Activated CD4-positive, alpha-beta memory T cell treated with anti-CD3 and anti-CD28 coated beads, Interleukin-2, amount 10 ng/mL, durations not matched to agents 7 days and 5 days (primary cell): ENCODE measurements at regions not wholly inside any gene's neighbourhood (a gene's known extent, or its start where the extent isn't known, plus 50 kb on each side); places are given as distances from the start of the nearest gene placed in this dataset.

Experiments
- CTCF ChIA-PET: fragments of 350-600 bp; sonication (Branson Sonifier 250); formaldehyde crosslinking; loops from one replicate; lab custom pipeline; 2021; ENCODE audit warnings: antibody characterized with exemption, inconsistent platforms; lab: Charles Lee
- POLR2A ChIA-PET: fragments of 350-600 bp; sonication (Branson Sonifier 250); formaldehyde crosslinking; loops from one replicate; lab custom pipeline; 2021; ENCODE audit warnings: antibody characterized with exemption; lab: Charles Lee
- DNase-seq: peaks from one replicate; pipeline ENCODE4 v3.0.0-alpha.2; 2020
- H3K27ac Mint-ChIP-seq: one replicate; pipeline ENCODE4 v1.8.0; 2021; ENCODE audit warnings: mild to moderate bottlenecking, mixed read lengths
- H3K27me3 Mint-ChIP-seq: one replicate; pipeline ENCODE4 v1.8.0; 2021; ENCODE audit warnings: mixed read lengths
- H3K36me3 Mint-ChIP-seq: one replicate; pipeline ENCODE4 v1.8.0; 2021; ENCODE audit warnings: low read depth, mixed read lengths
- H3K4me1 Mint-ChIP-seq: one replicate; pipeline ENCODE4 v1.8.0; 2021; ENCODE audit warnings: mixed read lengths
- H3K4me3 Mint-ChIP-seq: one replicate; pipeline ENCODE4 v1.8.0; 2021; ENCODE audit warnings: mild to moderate bottlenecking, mixed read lengths
- H3K9me3 Mint-ChIP-seq: one replicate; pipeline ENCODE4 v1.8.0; 2021; ENCODE audit warnings: mixed read lengths

DNA sequence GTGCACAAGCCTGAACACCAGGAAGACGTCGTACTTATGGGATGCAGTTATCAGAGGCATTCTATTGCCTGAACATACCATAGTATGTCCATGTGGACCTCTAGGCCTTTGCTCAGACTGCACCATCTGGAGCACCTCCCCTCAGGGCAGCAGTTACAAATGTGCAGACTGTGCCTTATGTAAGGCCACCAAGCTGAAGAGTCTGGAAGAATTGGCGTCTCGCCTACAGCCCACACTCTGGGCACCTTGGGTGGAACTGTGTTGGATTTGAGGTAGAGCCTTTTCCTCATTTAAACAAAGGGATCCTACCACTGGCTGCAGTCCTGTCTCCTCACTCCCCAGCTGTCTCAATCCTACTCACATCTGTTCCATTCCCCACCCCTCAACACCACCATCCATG, 204.3 kb upstream of the FRMD6 start:
- Mint-ChIP-seq H3K4me1 (no peaks in the 10 kb centered on the region), H3K36me3 (no peaks in the 10 kb centered on the region), H3K9me3 (no peaks in the 10 kb centered on the region), H3K27me3 (no peaks in the 10 kb centered on the region), H3K4me3 (no peak overlapping the region), H3K27ac (no peak overlapping the region)
- DNase-seq: no peak
- CTCF ChIA-PET: no interaction called here
- POLR2A ChIA-PET: no interaction called here

DNA sequence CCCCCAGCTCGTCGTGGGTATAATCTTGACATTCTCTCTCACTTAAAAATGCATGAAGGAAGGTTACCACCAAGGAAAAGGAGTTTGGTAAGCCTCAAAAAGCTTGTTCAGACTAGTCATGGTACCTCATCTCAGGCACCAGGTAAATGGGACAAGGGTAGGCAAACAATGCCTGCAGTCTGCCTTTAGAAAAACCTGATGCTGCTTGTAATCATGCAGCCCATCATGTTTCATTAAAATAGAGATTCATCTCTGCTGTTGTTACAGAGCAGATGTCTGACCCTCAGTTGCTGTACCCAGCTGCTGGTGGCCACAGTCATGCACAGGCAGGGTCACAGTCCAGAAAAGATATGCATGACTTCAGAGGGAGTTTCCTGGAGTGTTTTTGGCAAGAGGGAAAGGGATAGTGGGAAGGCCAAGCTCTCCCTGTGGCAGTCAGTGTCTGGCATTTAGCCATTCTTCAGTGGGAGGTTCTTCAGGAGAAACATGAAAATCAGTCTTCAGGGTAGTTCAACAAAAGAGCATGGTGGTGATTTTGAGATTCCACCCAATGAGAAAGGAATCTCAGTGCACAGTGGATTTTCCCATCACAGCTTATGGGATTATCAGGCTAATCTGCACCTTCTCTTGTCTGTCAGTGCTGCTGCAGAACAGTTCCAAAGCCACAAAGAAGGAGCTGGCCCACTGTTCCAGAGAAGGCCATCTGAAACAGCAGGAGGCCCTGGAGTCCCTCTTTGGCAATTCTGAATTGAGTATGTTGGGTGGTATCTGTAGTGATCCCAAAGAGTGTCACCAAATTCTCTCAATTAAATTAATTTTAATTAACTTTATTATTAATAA, 202.7 kb upstream of the FRMD6 start:
- ChIA-PET CTCF (no interaction called here), POLR2A (no interaction called here)
- Mint-ChIP-seq H3K27ac (no peak overlapping the region), H3K27me3 (no peaks in the 10 kb centered on the region), H3K4me1 (no peaks in the 10 kb centered on the region), H3K4me3 (no peak overlapping the region), H3K9me3 (no peaks in the 10 kb centered on the region), H3K36me3 (no peaks in the 10 kb centered on the region)
- DNase-seq: no peak

DNA sequence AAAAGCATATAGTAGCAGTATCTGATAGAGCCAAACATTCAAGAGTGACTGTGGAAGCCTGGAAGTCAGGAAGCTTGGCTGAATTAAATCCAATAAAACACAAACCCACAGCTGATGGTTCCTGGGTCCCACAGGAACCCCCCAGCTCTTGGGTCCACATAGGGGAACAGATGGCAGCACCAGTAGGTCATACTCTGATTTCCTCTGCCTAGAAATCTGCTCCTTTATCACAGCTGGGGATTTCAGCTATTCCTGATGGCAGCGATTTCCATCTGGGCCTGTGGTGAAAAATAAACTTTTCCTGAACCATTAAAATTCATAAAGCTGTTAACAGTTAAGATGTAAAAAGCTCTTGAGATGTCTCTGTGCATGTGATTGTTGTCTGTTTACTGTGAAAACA, 202.0 kb upstream of the FRMD6 start:
- ChIA-PET CTCF (no interaction called here), POLR2A (no interaction called here)
- no peaks in the 10 kb centered on the region for H3K27me3 Mint-ChIP-seq
- H3K4me3 Mint-ChIP-seq: no peak overlapping the region
- no peaks in the 10 kb centered on the region for H3K9me3 Mint-ChIP-seq
- no peak overlapping the region for H3K27ac Mint-ChIP-seq
- H3K4me1 Mint-ChIP-seq: no peaks in the 10 kb centered on the region
- H3K36me3 Mint-ChIP-seq: no peaks in the 10 kb centered on the region
- no peak for DNase-seq

DNA sequence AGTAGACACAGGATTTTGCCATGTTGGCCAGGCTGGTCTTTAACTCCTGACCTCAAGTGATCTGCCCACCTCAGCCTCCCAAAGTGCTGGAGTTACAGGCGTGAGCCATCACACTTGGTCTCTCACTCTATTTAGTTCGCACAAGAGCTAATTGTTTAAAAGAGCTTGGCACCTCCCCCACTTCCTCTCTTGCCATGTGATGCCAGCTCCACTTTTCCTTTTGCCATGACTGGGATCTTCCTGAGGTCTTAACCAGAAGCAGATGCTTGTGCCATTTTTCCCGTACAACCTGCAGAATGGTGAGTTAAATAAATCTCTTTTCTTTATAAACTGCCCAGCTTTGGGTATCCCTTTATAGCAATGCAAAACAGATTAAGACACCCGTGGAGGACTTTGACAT, 200.1 kb upstream of the FRMD6 start:
- H3K9me3 Mint-ChIP-seq: no peaks in the 10 kb centered on the region
- no peak for DNase-seq
- no peaks in the 10 kb centered on the region for H3K4me1 Mint-ChIP-seq
- H3K27me3 Mint-ChIP-seq: peaks cover under 1% of the 10 kb centered on the region
- H3K27ac Mint-ChIP-seq: no peak overlapping the region
- ChIA-PET POLR2A (no interaction called here), CTCF (no interaction called here)
- H3K4me3 Mint-ChIP-seq: no peak overlapping the region
- no peaks in the 10 kb centered on the region for H3K36me3 Mint-ChIP-seq

DNA sequence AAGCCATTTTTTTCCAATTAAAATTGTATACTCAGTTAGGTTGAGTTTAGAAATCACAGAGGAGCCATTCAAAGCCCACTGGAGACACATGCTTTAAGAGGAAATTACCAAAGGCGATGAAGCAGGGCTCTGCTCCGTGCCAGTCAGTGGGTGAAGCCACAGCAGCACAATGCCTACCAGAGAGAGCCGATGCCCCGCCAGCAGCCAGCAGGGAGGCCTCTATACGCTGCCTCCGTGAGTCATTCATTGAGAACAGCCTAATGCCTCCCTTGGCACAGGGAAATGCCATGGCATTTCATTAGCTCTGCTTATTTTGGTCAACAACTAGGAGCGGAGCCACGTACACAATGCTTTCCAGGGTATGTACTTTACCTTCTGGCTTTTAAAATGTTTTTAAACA, 197.8 kb upstream of the FRMD6 start:
- Mint-ChIP-seq H3K9me3 (no peaks in the 10 kb centered on the region), H3K27me3 (peaks cover 4% of the 10 kb centered on the region), H3K4me1 (no peaks in the 10 kb centered on the region), H3K27ac (no peak overlapping the region), H3K4me3 (no peak overlapping the region), H3K36me3 (no peaks in the 10 kb centered on the region)
- CTCF ChIA-PET: no interaction called here
- POLR2A ChIA-PET: no interaction called here
- DNase-seq: no peak

DNA sequence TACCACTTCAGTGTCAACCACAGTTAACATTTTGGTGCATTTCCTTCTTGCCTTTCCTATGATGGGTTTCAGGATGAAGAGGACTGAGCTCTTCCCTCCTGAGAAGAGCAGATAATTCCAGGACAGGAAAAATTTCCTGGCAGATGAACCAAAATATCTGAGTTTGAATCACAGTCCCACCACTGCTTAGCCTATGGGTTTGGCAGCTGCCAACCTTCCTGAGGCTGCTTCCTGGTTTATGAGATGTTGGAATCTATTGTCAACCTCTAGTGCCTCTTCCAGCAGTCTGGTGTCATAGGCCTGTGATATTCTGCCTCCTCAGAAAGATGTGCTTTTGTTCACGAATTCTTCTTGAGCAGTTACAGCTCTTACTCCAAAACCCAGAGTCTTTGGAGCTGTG, 197.4 kb upstream of the FRMD6 start:
- Mint-ChIP-seq H3K9me3 (no peaks in the 10 kb centered on the region), H3K4me1 (no peaks in the 10 kb centered on the region), H3K4me3 (no peak overlapping the region), H3K27me3 (peaks cover 4% of the 10 kb centered on the region), H3K27ac (no peak overlapping the region), H3K36me3 (no peaks in the 10 kb centered on the region)
- DNase-seq: no peak
- CTCF ChIA-PET: no interaction called here
- POLR2A ChIA-PET: no interaction called here

DNA sequence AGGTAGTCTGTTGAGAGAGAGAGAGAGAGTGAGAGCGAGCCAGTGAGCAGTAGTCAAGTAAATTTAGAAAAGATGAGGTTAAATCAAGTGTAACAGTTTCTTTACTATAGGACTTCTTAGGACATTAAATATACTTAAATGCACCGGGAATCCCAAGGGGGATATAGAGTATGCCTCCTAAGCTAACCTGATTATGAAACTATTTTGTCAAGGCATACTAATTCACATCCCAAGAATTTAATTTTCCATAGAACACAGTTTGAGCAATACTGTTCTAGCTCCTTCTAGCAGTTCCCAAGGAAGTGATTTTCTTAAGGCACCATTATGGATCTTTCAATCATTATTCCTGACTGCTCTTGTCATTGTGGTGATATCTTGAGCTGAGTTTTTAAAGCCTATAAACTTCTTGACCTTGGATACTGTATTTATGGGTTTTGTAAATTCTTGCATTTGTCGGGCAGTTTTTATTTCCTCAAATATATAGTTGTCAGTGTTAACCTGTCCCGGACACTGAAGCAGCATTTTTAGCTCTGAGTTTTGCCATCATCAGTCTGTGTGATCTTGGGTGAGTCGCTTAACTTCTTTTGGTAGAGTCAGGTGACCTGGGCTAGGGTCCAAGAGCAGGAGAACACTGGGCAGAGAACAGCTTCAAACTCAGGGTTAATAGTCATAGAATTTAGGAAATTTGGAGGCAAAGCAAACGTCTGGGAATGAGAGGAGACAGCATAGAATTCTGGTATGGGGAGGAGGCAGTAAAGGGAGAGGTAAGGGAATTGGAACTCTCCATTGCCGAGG, 196.5 kb upstream of the FRMD6 start:
- Mint-ChIP-seq H3K4me3 (no peak overlapping the region), H3K27ac (no peak overlapping the region), H3K27me3 (peaks cover 4% of the 10 kb centered on the region), H3K9me3 (no peaks in the 10 kb centered on the region), H3K36me3 (no peaks in the 10 kb centered on the region), H3K4me1 (no peaks in the 10 kb centered on the region)
- DNase-seq: no peak
- CTCF ChIA-PET: no interaction called here
- POLR2A ChIA-PET: no interaction called here

DNA sequence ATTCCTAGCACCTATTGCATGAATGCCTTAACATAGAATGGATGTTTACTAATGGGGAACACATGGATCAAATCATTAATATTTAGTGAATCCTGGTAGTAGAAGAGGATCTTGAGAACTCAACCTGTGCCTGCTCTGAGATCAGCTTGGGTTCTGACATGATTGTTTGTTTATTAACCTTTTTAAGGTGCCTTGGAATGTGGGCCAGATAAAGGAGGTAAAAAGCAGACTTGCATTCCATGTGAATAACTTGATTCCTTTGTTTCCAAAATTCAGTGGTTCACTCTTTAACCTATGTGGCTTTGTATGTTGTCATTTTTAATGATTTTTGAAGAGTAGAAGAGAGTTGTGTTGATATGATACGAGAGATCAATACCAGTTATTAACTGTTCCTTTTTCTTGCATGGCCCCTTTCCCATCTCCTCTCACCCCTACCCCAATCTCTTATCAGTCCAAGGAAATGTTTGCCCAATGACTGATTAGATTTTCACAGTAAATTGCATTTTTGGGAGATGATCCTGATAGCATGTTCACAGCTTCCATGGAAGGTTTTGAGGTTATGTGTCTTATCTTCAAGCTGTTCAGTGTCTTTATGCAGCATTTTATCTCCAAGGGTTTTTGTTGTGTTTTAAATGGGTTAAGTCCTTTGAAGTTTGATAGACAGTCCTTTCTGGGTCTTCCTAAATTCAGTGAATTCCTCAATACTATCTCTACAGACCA, 193.7 kb upstream of the FRMD6 start:
- no peaks in the 10 kb centered on the region for H3K4me1 Mint-ChIP-seq
- CTCF ChIA-PET: no interaction called here
- POLR2A ChIA-PET: no interaction called here
- no peak overlapping the region for H3K27ac Mint-ChIP-seq
- peaks cover 4% of the 10 kb centered on the region for H3K27me3 Mint-ChIP-seq
- DNase-seq: no peak
- no peaks in the 10 kb centered on the region for H3K36me3 Mint-ChIP-seq
- H3K9me3 Mint-ChIP-seq: no peaks in the 10 kb centered on the region
- H3K4me3 Mint-ChIP-seq: no peak overlapping the region

DNA sequence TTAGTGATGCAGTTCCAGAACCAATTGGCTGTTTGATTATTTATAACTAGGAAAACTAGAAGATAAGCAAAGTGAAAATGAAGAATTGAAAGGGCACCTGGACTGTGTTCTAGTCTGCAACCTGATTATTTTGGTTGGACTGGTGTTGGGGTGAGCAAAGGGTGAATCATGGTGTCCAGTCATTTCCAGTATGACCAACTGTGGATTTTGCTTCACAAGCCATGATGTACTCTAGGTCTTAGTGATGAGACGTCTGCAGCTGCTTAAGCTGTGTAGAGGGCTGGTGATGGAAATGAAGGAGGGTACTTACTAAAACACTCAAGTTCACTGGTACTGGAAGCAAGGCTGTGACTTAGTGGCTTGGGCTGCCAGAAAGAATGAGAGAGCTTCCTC, 193.2 kb upstream of the FRMD6 start:
- H3K4me1 Mint-ChIP-seq: no peaks in the 10 kb centered on the region
- CTCF ChIA-PET: no interaction called here
- no peak overlapping the region for H3K27ac Mint-ChIP-seq
- no peaks in the 10 kb centered on the region for H3K36me3 Mint-ChIP-seq
- no peaks in the 10 kb centered on the region for H3K9me3 Mint-ChIP-seq
- no peak overlapping the region for H3K4me3 Mint-ChIP-seq
- peaks cover 4% of the 10 kb centered on the region for H3K27me3 Mint-ChIP-seq
- POLR2A ChIA-PET: no interaction called here
- DNase-seq: no peak

DNA sequence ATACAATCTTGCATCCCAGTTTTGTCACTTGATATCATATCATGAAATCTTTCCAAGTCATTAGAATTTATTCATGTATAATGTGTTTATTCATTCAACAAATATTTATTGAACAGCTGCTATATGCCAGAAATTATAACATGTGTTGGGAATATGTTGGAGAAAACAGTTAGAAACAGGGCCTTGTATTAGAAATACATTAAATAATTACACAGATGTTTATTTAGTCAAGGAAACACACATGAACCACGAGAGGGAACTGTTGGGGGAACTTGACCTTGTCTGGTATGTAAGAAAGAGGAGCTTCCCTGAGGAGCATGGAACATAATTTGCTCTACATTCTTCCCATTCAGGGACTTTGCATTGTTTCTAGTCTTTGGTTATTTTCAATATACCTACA, 191.7 kb upstream of the FRMD6 start:
- no peak overlapping the region for H3K4me3 Mint-ChIP-seq
- H3K27me3 Mint-ChIP-seq: peaks cover 4% of the 10 kb centered on the region
- no peaks in the 10 kb centered on the region for H3K9me3 Mint-ChIP-seq
- ChIA-PET CTCF (no interaction called here), POLR2A (no interaction called here)
- no peaks in the 10 kb centered on the region for H3K36me3 Mint-ChIP-seq
- no peak overlapping the region for H3K27ac Mint-ChIP-seq
- H3K4me1 Mint-ChIP-seq: no peaks in the 10 kb centered on the region
- DNase-seq: no peak

DNA sequence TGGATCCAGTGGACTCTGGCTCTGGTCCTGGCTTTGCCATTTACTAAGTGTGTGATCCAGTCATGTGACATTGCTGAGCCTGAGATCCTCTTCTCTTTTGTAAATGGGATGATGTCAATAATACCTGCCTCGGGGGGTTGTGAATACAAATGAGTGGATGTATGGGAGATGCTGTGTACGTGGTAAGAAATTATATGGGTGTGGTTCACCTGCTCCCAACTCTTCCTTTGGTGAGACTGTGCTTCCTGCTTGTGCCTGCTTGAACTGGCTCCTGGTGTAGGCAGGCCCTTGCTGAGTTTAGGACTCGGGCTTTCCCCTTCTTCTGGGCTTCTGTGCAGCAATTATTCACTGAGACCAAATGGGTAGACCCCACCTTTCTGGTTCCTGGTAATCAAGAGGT, 189.5 kb upstream of the FRMD6 start:
- H3K36me3 Mint-ChIP-seq: no peaks in the 10 kb centered on the region
- DNase-seq: no peak
- H3K27ac Mint-ChIP-seq: no peak overlapping the region
- POLR2A ChIA-PET: no interaction called here
- CTCF ChIA-PET: no interaction called here
- H3K9me3 Mint-ChIP-seq: no peaks in the 10 kb centered on the region
- H3K4me1 Mint-ChIP-seq: no peaks in the 10 kb centered on the region
- no peak overlapping the region for H3K4me3 Mint-ChIP-seq
- H3K27me3 Mint-ChIP-seq: no peaks in the 10 kb centered on the region

DNA sequence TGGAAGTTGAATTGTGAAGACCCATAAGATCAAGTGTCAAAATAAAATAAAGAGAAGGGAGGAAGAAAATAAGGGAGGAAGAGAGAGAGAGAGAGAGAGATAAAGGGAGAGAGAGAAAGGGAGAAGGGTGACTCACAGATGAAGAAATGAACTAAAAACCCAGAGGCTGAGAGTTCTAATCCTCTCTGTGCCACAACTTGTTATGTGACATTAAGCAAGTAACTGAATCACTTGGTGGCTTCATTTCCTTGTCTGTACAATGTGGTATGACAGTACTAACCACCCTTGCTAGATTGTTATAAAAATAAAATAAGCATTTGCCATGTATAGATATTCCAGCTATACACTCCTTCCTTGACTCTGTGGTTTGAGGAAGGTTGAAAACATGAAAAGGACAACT, 189.0 kb upstream of the FRMD6 start:
- H3K27me3 Mint-ChIP-seq: no peaks in the 10 kb centered on the region
- no peak overlapping the region for H3K27ac Mint-ChIP-seq
- H3K9me3 Mint-ChIP-seq: no peaks in the 10 kb centered on the region
- DNase-seq: no peak
- ChIA-PET CTCF (no interaction called here), POLR2A (no interaction called here)
- H3K4me3 Mint-ChIP-seq: no peak overlapping the region
- H3K4me1 Mint-ChIP-seq: no peaks in the 10 kb centered on the region
- no peaks in the 10 kb centered on the region for H3K36me3 Mint-ChIP-seq

DNA sequence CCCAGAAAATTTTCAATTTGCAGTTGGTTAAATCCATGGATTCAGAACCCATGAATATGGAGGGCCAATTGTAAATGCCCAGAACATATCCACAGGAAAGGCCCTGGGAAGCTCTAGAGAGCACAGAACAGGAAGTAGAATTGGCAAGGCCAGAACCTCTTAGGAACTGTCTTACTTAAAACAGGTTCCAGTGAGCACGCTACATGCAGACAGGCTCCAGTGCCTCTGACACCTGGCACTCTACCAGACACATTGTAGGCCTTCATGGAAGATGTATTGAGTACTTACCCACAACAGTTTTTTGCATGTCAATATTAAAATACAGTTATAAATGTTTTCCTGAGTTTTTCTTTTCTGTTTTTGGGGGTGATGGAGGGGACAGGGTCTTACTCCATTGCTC, 188.2 kb upstream of the FRMD6 start:
- no peaks in the 10 kb centered on the region for H3K36me3 Mint-ChIP-seq
- H3K27ac Mint-ChIP-seq: no peak overlapping the region
- POLR2A ChIA-PET: no interaction called here

More for the DNA sequence above, 188.2 kb upstream of the FRMD6 start:
- CTCF ChIA-PET: no interaction called here
- no peak for DNase-seq
- Mint-ChIP-seq H3K4me3 (no peak overlapping the region), H3K27me3 (no peaks in the 10 kb centered on the region), H3K4me1 (no peaks in the 10 kb centered on the region), H3K9me3 (no peaks in the 10 kb centered on the region)
